ENCODE measurements at regions not wholly inside any gene's neighbourhood (a gene's known extent, or its start where the extent isn't known, plus 50 kb on each side); places are given as distances from the start of the nearest gene placed in this dataset.
"Not testable (repeated sequence)": the region's sequence is repeated elsewhere in the genome, so short reads cannot be mapped to it uniquely, and the experiment has no call there.

GRCh38 chr12:67039995-67040860 is 228.9 kb upstream of the CAND1 start:
- DNase-seq (ENCODE audit: low read depth in 2 of 2) = no peak

DNA sequence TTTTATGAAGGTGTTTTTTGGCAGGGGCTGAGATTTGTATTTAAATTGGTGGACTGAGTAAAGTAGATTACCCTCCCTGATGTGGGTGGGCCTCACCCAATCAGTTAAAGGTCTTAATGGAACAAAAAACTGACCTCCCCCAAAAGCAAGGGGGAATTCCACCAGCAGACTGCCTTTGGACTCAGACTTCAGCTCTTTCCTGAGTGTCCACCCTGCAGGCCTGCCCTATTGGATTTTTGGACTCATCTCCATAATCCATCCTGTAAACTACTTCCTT is 228.4 kb upstream of the CAND1 start:
- no peak for DNase-seq (ENCODE audit: low read depth in 2 of 2)

DNA sequence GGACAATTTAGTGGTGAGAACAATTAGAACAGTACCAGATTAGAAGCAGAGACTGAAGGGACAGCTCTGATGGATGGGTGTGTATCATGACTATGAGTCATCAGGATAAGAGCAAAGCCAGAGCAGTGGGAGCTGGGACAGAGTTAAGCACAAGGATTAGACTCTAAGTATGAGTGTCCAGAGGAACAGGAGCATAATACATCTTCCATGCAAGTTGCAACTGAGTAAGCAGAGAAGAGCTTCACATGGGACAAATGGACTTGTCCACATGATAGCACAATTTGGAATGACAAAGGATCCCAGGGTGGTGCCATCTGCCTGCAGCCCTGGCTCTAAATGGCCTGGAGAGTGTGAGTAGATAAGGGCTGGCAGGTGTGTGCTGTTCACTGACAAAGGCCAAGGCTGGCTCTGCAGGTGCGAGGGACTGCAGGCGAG is 226.4 kb upstream of the CAND1 start:
- no peak for DNase-seq (ENCODE audit: low read depth in 2 of 2)

DNA sequence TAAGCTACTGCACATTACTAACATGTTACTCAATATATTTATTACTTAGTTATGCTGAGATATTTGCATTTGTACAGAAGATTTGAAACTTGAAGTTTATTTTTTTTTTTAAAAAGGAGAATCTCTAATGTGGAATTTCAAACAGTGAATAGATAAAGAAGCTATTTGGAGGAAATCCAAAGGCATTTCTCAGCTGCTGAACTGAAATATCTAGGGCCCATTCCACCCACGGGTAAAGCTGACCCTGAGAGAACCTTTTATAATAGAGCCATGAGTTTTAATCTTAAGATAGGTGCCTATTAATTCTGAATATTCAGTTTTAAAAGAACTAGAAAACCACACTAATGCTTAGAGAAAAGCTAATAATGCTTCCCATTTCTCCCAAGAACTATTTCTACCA is 225.4 kb upstream of the CAND1 start:
- no peak for DNase-seq (ENCODE audit: low read depth in 2 of 2)

DNA sequence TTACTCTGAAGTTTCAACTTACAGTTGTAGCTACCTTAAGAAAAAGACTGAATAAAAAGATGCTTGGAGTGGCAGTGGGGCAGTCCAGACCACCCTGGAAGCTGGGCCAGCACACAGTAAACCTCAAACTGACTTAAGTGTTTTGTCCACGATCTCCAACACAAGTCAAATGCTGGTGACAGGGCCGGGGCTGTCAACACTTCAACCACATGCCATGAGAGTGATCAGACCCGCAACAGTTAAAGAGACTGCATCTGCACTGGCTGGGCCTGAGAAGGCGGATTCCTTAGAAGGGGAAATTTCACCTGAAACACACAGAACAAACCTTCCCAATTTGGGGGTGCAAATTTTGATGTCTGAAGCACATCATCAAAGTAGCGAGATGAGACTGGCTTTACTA is 223.5 kb upstream of the CAND1 start:
- no peak for DNase-seq (ENCODE audit: low read depth in 2 of 2)

DNA sequence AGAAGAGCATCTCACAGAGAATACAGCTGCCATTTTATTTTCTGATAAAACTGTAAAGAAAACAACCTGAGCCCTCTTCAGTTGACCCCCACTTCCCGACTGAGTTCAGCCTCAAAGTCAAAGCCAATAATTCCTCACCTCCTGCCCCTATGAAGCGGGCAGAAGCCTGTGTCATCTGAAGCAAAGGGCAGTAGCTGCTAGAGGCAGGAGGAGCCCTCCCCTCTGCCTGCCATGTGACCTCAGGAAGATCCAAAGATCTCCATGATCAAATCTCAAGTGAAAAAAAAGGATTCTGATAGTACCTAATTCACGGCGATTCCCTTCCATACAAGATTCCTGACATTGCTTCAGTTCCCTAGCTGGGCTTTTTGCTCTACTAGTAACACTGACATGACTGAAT is 223.1 kb upstream of the CAND1 start:
- DNase-seq (ENCODE audit: low read depth in 2 of 2) = no peak

GRCh38 chr12:67047634-67048033 is 221.5 kb upstream of the CAND1 start:
- DNase-seq (ENCODE audit: low read depth in 2 of 2) = no peak

DNA sequence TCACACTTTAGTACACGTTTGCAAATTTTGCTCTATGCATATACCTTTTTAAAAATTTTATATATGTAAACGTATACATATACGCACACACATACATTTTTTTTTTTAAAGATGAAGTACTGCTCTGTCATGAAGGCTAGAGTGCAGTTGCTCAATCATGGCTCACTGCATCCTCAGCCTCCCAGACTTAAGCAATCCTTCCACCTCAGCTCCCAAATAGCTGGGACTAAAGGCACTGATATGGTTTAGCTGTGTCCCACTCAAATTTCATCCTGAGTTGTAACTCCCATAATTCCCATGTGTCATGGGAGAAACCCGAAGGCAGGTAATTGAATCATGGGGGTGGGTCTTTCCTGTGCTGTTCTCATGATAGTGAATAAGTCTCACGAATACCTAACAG is 220.8 kb upstream of the CAND1 start:
- DNase-seq (ENCODE audit: low read depth in 2 of 2) = no peak

- DNase-seq (ENCODE audit: low read depth in 2 of 2) = not testable (repeated sequence)
Observed at GRCh38 chr12:67049199-67049598, 220.0 kb upstream of the CAND1 start.

DNA sequence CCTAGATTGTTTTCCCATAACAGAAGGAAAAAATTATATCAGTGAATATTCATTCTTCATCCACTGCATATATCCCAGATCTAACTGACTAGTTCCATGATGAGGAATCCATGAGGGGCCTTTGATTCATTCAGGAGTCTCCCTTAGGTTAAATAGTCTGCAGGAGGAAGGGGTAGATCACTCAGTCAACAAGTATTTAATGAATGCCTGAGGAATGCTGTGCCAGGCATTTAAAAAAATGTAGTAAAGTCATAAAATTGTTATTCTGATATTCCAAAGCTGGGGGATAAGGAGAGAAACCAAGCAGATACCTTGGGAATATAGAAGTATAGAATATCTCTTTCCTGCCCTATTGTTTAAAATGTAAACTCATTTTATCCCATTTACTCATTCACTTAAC is 216.2 kb upstream of the CAND1 start:
- no peak for DNase-seq (ENCODE audit: low read depth in 2 of 2)

DNA sequence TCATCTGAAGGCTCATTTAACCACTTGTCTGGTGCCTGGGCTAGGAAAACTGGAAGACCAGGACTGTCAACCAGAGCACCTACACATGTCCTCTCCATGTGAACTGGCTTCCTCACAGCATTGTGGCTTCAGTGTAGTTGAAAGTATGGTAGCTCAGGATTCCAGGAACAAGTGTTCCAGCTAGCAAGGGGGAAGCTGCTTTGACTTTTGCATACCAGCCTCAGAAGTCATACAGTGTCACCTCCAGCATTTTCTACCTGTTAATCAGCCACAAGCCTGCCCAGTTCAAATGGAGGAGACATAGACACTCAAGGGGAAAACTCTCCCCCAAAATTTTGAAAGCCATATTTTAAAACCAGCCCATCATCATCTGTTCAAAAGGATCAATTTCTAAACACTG is 212.8 kb upstream of the CAND1 start:
- no peak for DNase-seq (ENCODE audit: low read depth in 2 of 2)

DNA sequence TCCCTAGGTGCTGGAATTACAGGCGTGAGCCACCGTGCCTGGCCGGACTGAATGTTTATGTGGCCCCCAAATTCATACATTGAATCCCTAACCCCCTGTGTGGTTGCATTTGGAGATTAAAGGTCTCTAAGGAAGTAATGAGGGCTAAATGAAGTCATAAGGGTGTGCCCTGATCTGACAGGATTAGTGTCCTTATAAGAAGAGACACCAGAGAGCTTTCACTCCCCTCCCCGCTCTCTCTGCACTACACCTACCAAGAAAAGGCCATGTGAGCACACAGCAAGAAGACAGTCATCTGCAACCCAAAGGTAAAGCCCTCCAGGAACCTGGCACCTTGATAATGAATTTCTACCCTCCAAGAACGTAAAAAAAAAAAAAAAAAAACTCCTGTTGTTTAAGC is 212.1 kb upstream of the CAND1 start:
- no peak for DNase-seq (ENCODE audit: low read depth in 2 of 2)

GRCh38 chr12:67062193-67062592 is 207.0 kb upstream of the CAND1 start:
- no peak for DNase-seq (ENCODE audit: low read depth in 2 of 2)

DNA sequence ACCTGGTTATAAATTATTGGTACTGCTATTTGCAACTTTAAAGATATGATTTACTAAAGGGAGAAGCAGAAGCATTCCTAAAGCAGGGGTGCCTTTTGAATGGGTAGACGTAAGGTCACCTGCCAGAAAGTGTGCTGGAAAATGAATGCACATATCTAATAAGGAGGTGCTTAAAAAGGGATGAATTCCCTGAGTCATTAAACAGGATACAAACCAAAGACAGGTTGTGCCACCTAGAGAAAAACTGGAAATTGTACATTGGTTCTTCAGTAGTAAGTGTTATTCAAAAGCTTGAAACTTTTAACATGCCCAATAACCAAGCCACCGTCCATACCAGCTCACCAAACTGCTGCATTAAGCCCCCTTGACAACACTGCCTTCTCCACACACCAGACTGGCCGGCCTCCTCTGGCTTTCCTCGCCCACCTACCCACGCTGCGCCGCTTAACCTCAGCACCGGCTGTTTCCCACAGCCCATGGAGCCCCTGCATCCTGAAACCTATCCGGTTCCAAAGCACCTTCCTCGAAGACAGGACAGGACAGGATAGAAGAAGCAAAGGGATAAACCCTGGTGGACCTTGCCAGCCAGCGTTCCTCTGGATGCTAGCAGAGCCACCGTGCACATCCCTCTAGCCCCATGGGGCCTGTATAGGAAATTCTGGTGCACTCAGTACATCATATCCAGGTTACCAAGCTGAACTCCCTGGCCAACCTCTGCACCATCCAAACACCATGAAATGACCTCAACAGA is 201.5 kb upstream of the CAND1 start:
- no peak for DNase-seq (ENCODE audit: low read depth in 2 of 2)

DNA sequence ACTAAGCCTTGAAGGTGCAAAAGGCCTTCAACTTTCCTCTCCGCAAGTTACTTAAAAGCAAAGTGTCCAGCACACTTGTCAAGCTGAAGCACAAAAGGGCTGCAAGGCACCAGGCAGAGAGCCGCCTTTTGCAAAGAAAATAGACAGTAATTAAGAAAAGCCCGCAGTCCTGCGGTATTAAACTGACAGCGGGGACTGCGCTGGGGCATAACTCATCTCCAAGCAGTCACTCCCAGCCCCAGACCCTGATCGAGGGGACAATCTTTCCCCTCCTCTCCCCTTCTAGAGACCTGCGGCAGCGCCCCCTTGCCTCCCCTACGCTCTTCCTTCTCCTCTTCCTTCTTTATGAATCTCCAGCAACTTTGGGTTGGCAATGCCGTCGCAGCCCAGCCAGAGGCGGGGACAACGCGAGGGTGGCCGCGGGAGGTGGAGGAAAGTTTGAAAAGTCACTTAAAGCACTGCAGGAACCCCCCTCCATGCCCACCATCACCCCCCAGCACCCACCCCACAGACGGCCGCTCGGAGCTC is 200.9 kb upstream of the CAND1 start:
- no peak for DNase-seq (ENCODE audit: low read depth in 2 of 2)

DNA sequence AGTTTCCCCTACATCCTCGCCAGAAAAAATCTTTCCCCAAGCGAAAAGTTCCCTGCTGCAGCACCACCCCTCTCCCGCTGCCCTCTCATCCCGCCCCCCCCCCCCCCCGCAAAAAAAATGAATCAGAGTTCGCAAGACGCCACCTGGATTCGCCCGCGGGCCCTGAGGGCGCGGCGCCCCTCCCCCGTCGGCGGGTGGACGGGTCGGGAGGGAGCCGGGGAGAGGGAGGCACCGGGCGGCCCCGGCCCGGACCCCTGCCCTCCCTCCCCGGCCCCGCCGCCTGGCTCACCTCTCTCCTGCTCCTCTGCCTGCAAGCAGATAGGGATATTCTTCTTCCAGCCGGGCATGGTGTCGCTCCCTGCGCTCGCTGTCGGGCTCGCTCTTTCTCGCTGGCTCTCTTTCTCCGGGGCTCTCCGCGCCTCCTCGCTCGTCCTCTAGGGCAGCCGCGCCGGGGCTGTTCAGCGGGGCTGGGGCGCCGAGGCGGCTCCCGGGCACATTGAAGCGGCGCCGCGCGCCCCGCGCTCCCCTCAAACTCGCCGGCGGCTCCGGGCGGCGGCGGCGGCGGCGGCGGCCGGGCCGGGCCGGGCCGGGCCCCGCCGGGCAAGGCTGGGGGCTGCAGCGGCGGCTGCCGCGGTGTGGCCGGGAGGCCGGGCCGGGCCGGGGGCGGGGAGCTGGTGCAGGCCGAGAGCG is 200.3 kb upstream of the CAND1 start:
- no peak for DNase-seq (ENCODE audit: low read depth in 2 of 2)

- DNase-seq (ENCODE audit: low read depth in 2 of 2) = no peak
Observed at GRCh38 chr12:67069451-67070306, 199.5 kb upstream of the CAND1 start.

DNA sequence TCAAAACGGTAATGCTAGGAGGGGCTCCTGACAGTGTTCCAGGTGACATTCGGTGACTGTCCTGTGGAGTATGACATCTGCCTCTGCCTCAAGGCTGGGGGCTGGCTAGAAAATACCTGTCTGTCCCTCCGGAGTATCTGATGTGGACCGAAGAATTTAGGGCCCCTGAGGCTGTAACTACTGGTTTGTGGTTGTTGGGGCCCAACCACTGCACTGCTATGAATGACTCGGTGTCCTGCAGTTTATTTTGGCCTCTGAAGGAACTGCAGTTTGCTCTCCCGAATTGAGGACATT is 198.9 kb upstream of the CAND1 start:
- no peak for DNase-seq (ENCODE audit: low read depth in 2 of 2)

DNA sequence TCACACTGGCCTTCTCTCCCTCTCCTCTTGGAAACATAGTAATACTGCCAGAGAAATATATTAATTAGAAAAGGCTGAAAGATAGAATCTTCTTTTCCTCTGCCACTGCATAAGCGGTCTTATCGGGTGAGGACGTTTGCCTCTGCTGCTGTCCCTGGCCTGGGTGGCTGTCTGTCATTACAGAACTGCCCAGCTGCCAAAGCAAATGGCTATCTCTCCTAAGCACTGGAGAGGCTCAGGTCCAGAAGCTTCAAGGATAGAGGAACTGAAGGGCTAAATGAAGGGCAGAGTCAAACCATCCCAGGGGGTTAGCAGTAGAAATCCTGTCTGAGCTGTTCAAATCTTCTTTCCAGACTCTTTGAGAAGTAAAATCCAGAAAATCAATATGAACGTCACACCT is 198.6 kb upstream of the CAND1 start:
- no peak for DNase-seq (ENCODE audit: low read depth in 2 of 2)

- not testable (repeated sequence) for DNase-seq (ENCODE audit: low read depth in 2 of 2)
Observed at GRCh38 chr12:67072281-67072680, 196.9 kb upstream of the CAND1 start.

- no peak for DNase-seq (ENCODE audit: low read depth in 2 of 2)
Observed at GRCh38 chr12:67073336-67073735, 195.8 kb upstream of the CAND1 start.

DNA sequence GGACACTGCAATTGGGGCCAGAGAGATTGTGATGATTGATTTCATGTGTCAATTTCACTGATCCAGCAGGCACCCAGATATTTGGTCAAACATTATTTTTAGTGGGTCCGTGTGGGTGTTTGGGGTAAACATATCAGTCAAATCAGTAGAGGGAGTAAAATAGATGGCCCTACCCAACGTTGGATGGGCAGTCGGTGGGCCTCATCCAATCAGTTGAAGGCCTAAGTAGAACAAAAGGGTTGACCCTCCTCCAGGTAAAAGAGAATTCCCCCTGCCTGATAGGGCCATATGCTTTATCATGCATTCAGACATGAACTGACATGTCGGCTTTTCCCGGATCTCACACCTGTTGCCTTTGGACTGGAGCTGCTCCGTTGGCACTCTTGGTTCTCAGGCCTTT is 195.1 kb upstream of the CAND1 start:
- no peak for DNase-seq (ENCODE audit: low read depth in 2 of 2)
